ENCODE measurements at regions not wholly inside any gene's neighbourhood (a gene's known extent, or its start where the extent isn't known, plus 50 kb on each side); places are given as distances from the start of the nearest gene placed in this dataset.

DNA sequence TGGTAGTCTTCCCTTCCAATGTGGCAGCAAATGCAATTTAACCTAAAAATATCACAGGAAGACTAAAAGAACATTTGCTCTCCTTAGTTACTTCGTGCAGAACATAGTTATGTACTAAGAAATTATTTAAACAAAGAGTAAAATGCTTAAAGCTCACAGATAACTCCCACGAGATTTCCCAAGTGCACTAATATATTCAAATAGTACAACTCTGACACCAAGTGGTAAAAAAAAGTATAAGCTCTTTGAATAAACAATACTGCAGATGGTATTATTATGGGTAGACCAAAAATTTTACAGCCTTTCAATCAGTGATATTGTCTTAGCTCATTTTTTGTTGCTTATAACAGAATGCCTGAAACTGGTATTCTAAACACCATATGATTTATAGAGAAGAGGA is 52.8 kb upstream of the FILIP1 start:
- TF ChIP-seq, protein P1, sequence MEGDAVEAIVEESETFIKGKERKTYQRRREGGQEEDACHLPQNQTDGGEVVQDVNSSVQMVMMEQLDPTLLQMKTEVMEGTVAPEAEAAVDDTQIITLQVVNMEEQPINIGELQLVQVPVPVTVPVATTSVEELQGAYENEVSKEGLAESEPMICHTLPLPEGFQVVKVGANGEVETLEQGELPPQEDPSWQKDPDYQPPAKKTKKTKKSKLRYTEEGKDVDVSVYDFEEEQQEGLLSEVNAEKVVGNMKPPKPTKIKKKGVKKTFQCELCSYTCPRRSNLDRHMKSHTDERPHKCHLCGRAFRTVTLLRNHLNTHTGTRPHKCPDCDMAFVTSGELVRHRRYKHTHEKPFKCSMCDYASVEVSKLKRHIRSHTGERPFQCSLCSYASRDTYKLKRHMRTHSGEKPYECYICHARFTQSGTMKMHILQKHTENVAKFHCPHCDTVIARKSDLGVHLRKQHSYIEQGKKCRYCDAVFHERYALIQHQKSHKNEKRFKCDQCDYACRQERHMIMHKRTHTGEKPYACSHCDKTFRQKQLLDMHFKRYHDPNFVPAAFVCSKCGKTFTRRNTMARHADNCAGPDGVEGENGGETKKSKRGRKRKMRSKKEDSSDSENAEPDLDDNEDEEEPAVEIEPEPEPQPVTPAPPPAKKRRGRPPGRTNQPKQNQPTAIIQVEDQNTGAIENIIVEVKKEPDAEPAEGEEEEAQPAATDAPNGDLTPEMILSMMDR (IDR thresholded peaks at IDR 0.05), result peak; percentile 37
- ATAC-seq (peak; percentile 41 to 81), DNase-seq (no peak)
- Histone ChIP-seq H3K27ac (no peak overlapping the region), H3K4me1 (no peaks in the 10 kb centered on the region), H3K9me3 (no peaks in the 10 kb centered on the region), H3K4me3 (no peak overlapping the region), H3K27me3 (ENCODE audit: low read depth) (no peaks in the 10 kb centered on the region), H3K36me3 (no peaks in the 10 kb centered on the region)
- intact Hi-C loops (cut with DNase I), result no loop called here

DNA sequence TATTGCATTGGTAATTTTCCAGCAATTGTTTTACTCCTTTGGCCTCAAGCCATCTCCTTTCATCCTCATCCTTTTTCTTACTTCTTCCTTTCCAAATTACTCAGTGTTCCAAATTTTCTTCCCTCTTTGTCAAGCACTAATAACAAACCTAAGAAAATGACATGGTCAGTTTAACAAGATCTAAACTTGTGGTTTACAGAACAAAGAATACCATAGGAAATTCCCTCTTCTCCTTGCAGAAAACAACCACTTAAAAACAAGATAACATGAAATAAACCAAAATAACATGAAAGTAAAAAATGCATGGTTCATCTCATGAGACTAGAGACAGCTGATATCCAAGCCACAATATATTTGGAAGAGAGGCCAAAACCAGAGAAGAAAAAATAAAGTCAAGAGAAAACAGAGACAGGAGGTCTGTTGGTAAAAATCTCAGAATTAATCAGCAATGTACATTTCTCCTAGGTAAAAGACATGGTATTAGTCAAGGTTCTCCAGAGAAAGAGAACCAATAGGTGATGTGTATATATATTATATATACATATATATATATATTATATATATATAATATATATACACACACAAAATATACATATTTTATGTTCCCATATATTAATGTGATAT is 51.0 kb upstream of the SENP6 start:
- H3K36me3 ChIP-seq, result no peaks in the 10 kb centered on the region
- no peaks in the 10 kb centered on the region for H3K9me3 ChIP-seq
- H3K27me3 ChIP-seq (ENCODE audit: low read depth), result no peaks in the 10 kb centered on the region
- ATAC-seq, result no peak
- TF ChIP-seq, protein P1 (IDR thresholded peaks at IDR 0.05), result no peak
- H3K4me1 ChIP-seq, result no peaks in the 10 kb centered on the region
- no peak for DNase-seq
- no peak overlapping the region for H3K27ac ChIP-seq
- H3K4me3 ChIP-seq, result no peak overlapping the region
- intact Hi-C loops (cut with DNase I), result no loop called here

DNA sequence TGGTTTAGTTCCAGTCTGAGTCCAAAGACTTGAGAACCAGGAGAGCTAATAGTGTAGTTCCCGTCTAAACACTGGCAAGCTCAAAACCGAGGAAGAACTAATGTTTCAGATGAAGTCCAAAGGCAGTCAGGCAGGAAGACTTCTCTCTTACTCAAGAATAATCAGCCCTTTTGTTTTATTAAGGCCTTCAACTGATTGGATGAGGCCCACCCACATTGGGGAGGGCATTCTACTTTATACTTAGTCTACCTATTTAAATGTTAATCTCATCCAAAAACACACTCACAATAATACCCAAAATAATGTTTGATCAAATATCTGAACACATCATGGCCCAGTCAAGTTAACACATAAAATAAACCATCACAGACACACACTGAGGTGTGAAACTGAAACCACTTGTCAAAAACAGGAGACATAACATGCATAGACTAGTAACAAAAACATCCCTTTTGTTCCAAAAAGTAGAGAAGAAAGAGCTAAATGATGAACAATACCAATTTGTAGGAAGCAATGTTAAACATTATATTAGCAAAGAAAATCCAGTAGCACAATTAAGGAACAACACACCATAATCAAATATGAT is 50.2 kb upstream of the SENP6 start:
- Histone ChIP-seq H3K4me1 (no peaks in the 10 kb centered on the region), H3K9me3 (no peaks in the 10 kb centered on the region), H3K27me3 (ENCODE audit: low read depth) (no peaks in the 10 kb centered on the region), H3K4me3 (no peak overlapping the region), H3K27ac (no peak overlapping the region), H3K36me3 (no peaks in the 10 kb centered on the region)
- DNase-seq, result no peak
- TF ChIP-seq, protein P1 (IDR thresholded peaks at IDR 0.05), result no peak
- intact Hi-C loops (cut with DNase I), result no loop called here
- ATAC-seq, result no peak
